Mucosa of stomach (tissue), 1 donor: ENCODE measurements at regions not wholly inside any gene's neighbourhood (a gene's known extent, or its start where the extent isn't known, plus 50 kb on each side); places are given as distances from the start of the nearest gene placed in this dataset.

Source experiments
- H3K27me3 ChIP-seq: one replicate; pipeline ENCODE4 v1.7.0; 2013; ENCODE audit warnings: mild to moderate bottlenecking, low read length; ENCODE audit not compliant: control insufficient read depth, insufficient read depth
- H3K36me3 ChIP-seq: one replicate; pipeline ENCODE4 v1.7.0; 2013; ENCODE audit warnings: low read length; ENCODE audit not compliant: control insufficient read depth, insufficient read depth
- H3K4me1 ChIP-seq: one replicate; pipeline ENCODE4 v1.7.0; 2013; ENCODE audit warnings: mild to moderate bottlenecking, low read length; ENCODE audit not compliant: control insufficient read depth, insufficient read depth
- H3K4me3 ChIP-seq: one replicate; pipeline ENCODE4 v1.7.0; 2013; ENCODE audit warnings: low read length
- H3K9ac ChIP-seq: one replicate; pipeline ENCODE4 v1.7.0; 2013; ENCODE audit warnings: mild to moderate bottlenecking, low read length, moderate library complexity
- H3K9me3 ChIP-seq: one replicate; pipeline ENCODE4 v1.7.0; 2013; ENCODE audit warnings: mild to moderate bottlenecking, low read length, moderate library complexity; ENCODE audit not compliant: control insufficient read depth
- donor health status: Pancreatic carcinoma.

GRCh38 chr1:47621483-47621882 lies 183.6 kb downstream of the FOXD2 start:
- Histone ChIP-seq H3K9ac (no peak overlapping the region), H3K4me3 (no peak overlapping the region), H3K27me3 (no peaks in the 10 kb centered on the region), H3K36me3 (no peaks in the 10 kb centered on the region), H3K9me3 (no peaks in the 10 kb centered on the region), H3K4me1 (no peaks in the 10 kb centered on the region)

GRCh38 chr1:47621977-47622376 lies 184.1 kb downstream of the FOXD2 start:
- Histone ChIP-seq H3K9ac (no peak overlapping the region), H3K36me3 (no peaks in the 10 kb centered on the region), H3K9me3 (no peaks in the 10 kb centered on the region), H3K4me1 (no peaks in the 10 kb centered on the region), H3K4me3 (no peak overlapping the region), H3K27me3 (no peaks in the 10 kb centered on the region)

GRCh38 chr1:47622776-47623556 lies 185.1 kb downstream of the FOXD2 start:
- no peaks in the 10 kb centered on the region for H3K27me3 ChIP-seq
- H3K4me3 ChIP-seq, result no peak overlapping the region
- H3K9ac ChIP-seq, result no peak overlapping the region
- H3K9me3 ChIP-seq, result no peaks in the 10 kb centered on the region
- H3K36me3 ChIP-seq, result no peaks in the 10 kb centered on the region
- H3K4me1 ChIP-seq, result no peaks in the 10 kb centered on the region

- no peaks in the 10 kb centered on the region for H3K4me1 ChIP-seq
Measured at GRCh38 chr1:47623557-47623940, 185.7 kb downstream of the FOXD2 start.

GRCh38 chr1:47624531-47624930 lies 186.7 kb downstream of the FOXD2 start:
- Histone ChIP-seq H3K36me3 (no peaks in the 10 kb centered on the region), H3K4me1 (no peaks in the 10 kb centered on the region), H3K27me3 (no peaks in the 10 kb centered on the region), H3K4me3 (no peak overlapping the region), H3K9me3 (no peaks in the 10 kb centered on the region), H3K9ac (no peak overlapping the region)

More at GRCh38 chr1:47623557-47623940, 185.7 kb downstream of the FOXD2 start:
- H3K36me3 ChIP-seq, result no peaks in the 10 kb centered on the region
- no peaks in the 10 kb centered on the region for H3K27me3 ChIP-seq
- no peaks in the 10 kb centered on the region for H3K9me3 ChIP-seq
- H3K4me3 ChIP-seq, result no peak overlapping the region
- H3K9ac ChIP-seq, result no peak overlapping the region

GRCh38 chr1:47627016-47627415 lies 189.2 kb downstream of the FOXD2 start:
- Histone ChIP-seq H3K36me3 (no peaks in the 10 kb centered on the region), H3K4me3 (no peak overlapping the region), H3K9ac (no peak overlapping the region), H3K4me1 (no peaks in the 10 kb centered on the region), H3K27me3 (peaks cover 5% of the 10 kb centered on the region), H3K9me3 (no peaks in the 10 kb centered on the region)

- Histone ChIP-seq H3K4me1 (no peaks in the 10 kb centered on the region), H3K27me3 (peaks cover 5% of the 10 kb centered on the region), H3K36me3 (no peaks in the 10 kb centered on the region), H3K9me3 (no peaks in the 10 kb centered on the region), H3K9ac (no peak overlapping the region), H3K4me3 (no peak overlapping the region)
Measured at GRCh38 chr1:47627471-47628370, 189.9 kb downstream of the FOXD2 start.

GRCh38 chr1:47629201-47629600 lies 191.4 kb downstream of the FOXD2 start:
- Histone ChIP-seq H3K4me1 (no peaks in the 10 kb centered on the region), H3K9me3 (no peaks in the 10 kb centered on the region), H3K4me3 (no peak overlapping the region), H3K36me3 (no peaks in the 10 kb centered on the region), H3K9ac (no peak overlapping the region), H3K27me3 (peaks cover 5% of the 10 kb centered on the region)

- H3K4me3 ChIP-seq, result no peak overlapping the region
- H3K36me3 ChIP-seq, result no peaks in the 10 kb centered on the region
- H3K27me3 ChIP-seq, result peaks cover 5% of the 10 kb centered on the region
- no peaks in the 10 kb centered on the region for H3K4me1 ChIP-seq
- H3K9me3 ChIP-seq, result no peaks in the 10 kb centered on the region
- no peak overlapping the region for H3K9ac ChIP-seq
Measured at GRCh38 chr1:47630346-47630745, 192.5 kb downstream of the FOXD2 start.

GRCh38 chr1:47631411-47631995 lies 193.7 kb downstream of the FOXD2 start:
- H3K9me3 ChIP-seq, result no peaks in the 10 kb centered on the region
- no peaks in the 10 kb centered on the region for H3K36me3 ChIP-seq
- H3K4me1 ChIP-seq, result no peaks in the 10 kb centered on the region
- no peak overlapping the region for H3K9ac ChIP-seq
- peaks cover 5% of the 10 kb centered on the region for H3K27me3 ChIP-seq
- H3K4me3 ChIP-seq, result no peak overlapping the region

GRCh38 chr1:47635111-47635510 lies 197.3 kb downstream of the FOXD2 start:
- no peak overlapping the region for H3K4me3 ChIP-seq
- peaks cover 5% of the 10 kb centered on the region for H3K27me3 ChIP-seq
- H3K4me1 ChIP-seq, result no peaks in the 10 kb centered on the region
- no peaks in the 10 kb centered on the region for H3K9me3 ChIP-seq
- no peak overlapping the region for H3K9ac ChIP-seq
- no peaks in the 10 kb centered on the region for H3K36me3 ChIP-seq

- Histone ChIP-seq H3K36me3 (no peaks in the 10 kb centered on the region), H3K9ac (no peak overlapping the region), H3K9me3 (no peaks in the 10 kb centered on the region), H3K27me3 (peaks cover 4% of the 10 kb centered on the region), H3K4me1 (no peaks in the 10 kb centered on the region), H3K4me3 (no peak overlapping the region)
Measured at GRCh38 chr1:47635597-47635996, 197.8 kb downstream of the FOXD2 start.
